HG02610 (cell line): ENCODE measurements at regions not wholly inside any gene's neighbourhood (a gene's known extent, or its start where the extent isn't known, plus 50 kb on each side); places are given as distances from the start of the nearest gene placed in this dataset.

ENCODE experiments used
- ATAC-seq: cut with Tn5 transposase; IDR thresholded peaks from one replicate; pipeline ENCODE4 v1.9.1; 2021; ENCODE audit warnings: mild to moderate bottlenecking, moderate library complexity; ENCODE audit not compliant: unreplicated experiment

GRCh38 chr6:166050559-166050958 lies 117.1 kb downstream of the TBXT start:
- ATAC-seq: no peak

- no peak for ATAC-seq
Observed at GRCh38 chr6:166046982-166047381, 120.7 kb downstream of the TBXT start.

- ATAC-seq: no peak
Observed at GRCh38 chr6:166046226-166046625, 121.4 kb downstream of the TBXT start.

- ATAC-seq: no peak
Observed at GRCh38 chr6:166045860-166046200, 121.8 kb downstream of the TBXT start.

- ATAC-seq: no peak
Observed at GRCh38 chr6:166045173-166045859, 122.3 kb downstream of the TBXT start.

- no peak for ATAC-seq
Observed at GRCh38 chr6:166041277-166041676, 126.4 kb downstream of the TBXT start.

- ATAC-seq: no peak
Observed at GRCh38 chr6:166040292-166040691, 127.4 kb downstream of the TBXT start.

GRCh38 chr6:166036316-166037095 lies 131.1 kb downstream of the TBXT start:
- ATAC-seq: no peak

GRCh38 chr6:166032366-166033200 lies 135.1 kb downstream of the TBXT start:
- ATAC-seq: no peak

- no peak for ATAC-seq
Observed at GRCh38 chr6:166031275-166031674, 136.4 kb downstream of the TBXT start.

GRCh38 chr6:166029506-166029905 lies 138.1 kb downstream of the TBXT start:
- ATAC-seq: peak; percentile 89

GRCh38 chr6:166027761-166028160 lies 139.9 kb downstream of the TBXT start:
- no peak for ATAC-seq

- ATAC-seq: no peak
Observed at GRCh38 chr6:166026586-166027126, 141.0 kb downstream of the TBXT start.

- no peak for ATAC-seq
Observed at GRCh38 chr6:166025149-166025898, 142.3 kb downstream of the TBXT start.

GRCh38 chr6:166024252-166024651 lies 143.4 kb downstream of the TBXT start:
- no peak for ATAC-seq

- no peak for ATAC-seq
Observed at GRCh38 chr6:166023273-166023989, 144.2 kb downstream of the TBXT start.

- ATAC-seq: no peak
Observed at GRCh38 chr6:166021429-166021828, 146.2 kb downstream of the TBXT start.

GRCh38 chr6:166019214-166019613 lies 148.4 kb downstream of the TBXT start:
- ATAC-seq: no peak

- no peak for ATAC-seq
Observed at GRCh38 chr6:166017032-166017635, 150.5 kb downstream of the TBXT start.

GRCh38 chr6:166014966-166015365 lies 152.7 kb downstream of the TBXT start:
- no peak for ATAC-seq
